Subcutaneous abdominal adipose tissue (tissue), 5 donors: ENCODE measurements at regions not wholly inside any gene's neighbourhood (a gene's known extent, or its start where the extent isn't known, plus 50 kb on each side); places are given as distances from the start of the nearest gene placed in this dataset.
A peak's percentile ranks its signal among the peaks of the same experiment; 100 is the strongest.

Source experiments
- H3K27ac ChIP-seq: one replicate; pipeline ENCODE4 v1.7.0; 2013; ENCODE audit warnings: low read depth, mild to moderate bottlenecking, inconsistent platforms, low read length, moderate library complexity
- H3K27me3 ChIP-seq, 5 donors: one replicate each; pipeline ENCODE4 v1.7.0; 2013; ENCODE audit warnings: low read length in 5 of 5, inconsistent platforms in 1 of 5; ENCODE audit not compliant: control insufficient read depth in 5 of 5, insufficient read depth in 4 of 5
- H3K36me3 ChIP-seq, 5 donors: one replicate each; pipeline ENCODE4 v1.7.0; 2013; ENCODE audit warnings: low read length in 5 of 5; ENCODE audit not compliant: control insufficient read depth in 5 of 5, insufficient read depth in 5 of 5
- H3K4me1 ChIP-seq, 5 donors: one replicate each; pipeline ENCODE4 v1.7.0; 2013; ENCODE audit warnings: low read length in 5 of 5, mild to moderate bottlenecking in 3 of 5, moderate library complexity in 1 of 5; ENCODE audit not compliant: control insufficient read depth in 5 of 5, insufficient read depth in 5 of 5
- H3K4me3 ChIP-seq, 5 donors: one replicate each; pipeline ENCODE4 v1.7.0; 2013; ENCODE audit warnings: low read length in 5 of 5, low read depth in 1 of 5
- H3K9ac ChIP-seq, 5 donors: one replicate each; pipeline ENCODE4 v1.7.0; 2013; ENCODE audit warnings: low read length in 5 of 5, mild to moderate bottlenecking in 4 of 5, moderate library complexity in 3 of 5
- H3K9me3 ChIP-seq, 5 donors: one replicate each; pipeline ENCODE4 v1.7.0; 2013; ENCODE audit warnings: low read length in 5 of 5; ENCODE audit not compliant: control insufficient read depth in 5 of 5
- donor health status: healthy.
- donor health status: healthy.
- donor health status: healthy.
- donor health status: healthy.
- donor health status: healthy.

DNA sequence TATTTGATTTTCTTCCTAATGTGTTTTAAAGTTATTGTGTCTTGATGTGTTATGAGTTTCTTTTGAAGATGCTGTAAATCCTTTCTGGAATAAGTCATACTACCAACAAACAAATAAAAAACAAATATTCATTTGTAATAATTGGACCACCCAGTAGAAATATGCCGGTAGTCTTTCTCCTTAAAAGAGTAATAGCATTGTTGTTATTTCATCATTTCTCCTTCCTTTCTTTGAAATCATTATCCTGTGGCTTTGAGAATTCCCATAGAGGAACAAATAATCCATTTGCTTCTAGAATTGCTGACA is 169.4 kb downstream of the NNT start:
- Histone ChIP-seq H3K36me3 (no peaks in the 10 kb centered on the region), H3K27me3 (no peaks in the 10 kb centered on the region), H3K9ac (no peak overlapping the region), H3K9me3 (no peaks in the 10 kb centered on the region), H3K4me1 (peaks cover 0 to 12% (median 4%) of the 10 kb centered on the region in 5 donors), H3K27ac (no peak overlapping the region), H3K4me3 (no peak overlapping the region)

DNA sequence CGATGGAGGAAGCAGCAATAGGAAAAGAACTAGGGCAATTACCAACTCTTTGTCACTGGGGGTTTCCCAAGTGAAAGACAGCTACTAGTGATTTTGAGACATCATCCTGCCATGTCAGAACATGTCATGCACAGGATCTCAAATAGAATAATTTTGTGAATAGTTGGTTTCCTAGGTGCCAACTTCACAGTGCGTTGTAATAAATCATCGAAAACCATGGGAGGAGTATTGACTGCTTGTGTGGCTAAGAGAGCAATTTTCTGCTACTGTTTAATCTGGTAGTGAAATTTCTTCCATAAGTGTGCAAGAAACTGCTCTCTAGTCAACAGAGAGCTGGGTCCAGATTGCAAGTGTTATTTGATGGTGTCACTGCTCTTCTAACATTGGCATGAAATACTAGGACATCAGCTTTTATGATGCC is 168.6 kb downstream of the NNT start:
- Histone ChIP-seq H3K9me3 (no peaks in the 10 kb centered on the region), H3K9ac (no peak overlapping the region)

DNA sequence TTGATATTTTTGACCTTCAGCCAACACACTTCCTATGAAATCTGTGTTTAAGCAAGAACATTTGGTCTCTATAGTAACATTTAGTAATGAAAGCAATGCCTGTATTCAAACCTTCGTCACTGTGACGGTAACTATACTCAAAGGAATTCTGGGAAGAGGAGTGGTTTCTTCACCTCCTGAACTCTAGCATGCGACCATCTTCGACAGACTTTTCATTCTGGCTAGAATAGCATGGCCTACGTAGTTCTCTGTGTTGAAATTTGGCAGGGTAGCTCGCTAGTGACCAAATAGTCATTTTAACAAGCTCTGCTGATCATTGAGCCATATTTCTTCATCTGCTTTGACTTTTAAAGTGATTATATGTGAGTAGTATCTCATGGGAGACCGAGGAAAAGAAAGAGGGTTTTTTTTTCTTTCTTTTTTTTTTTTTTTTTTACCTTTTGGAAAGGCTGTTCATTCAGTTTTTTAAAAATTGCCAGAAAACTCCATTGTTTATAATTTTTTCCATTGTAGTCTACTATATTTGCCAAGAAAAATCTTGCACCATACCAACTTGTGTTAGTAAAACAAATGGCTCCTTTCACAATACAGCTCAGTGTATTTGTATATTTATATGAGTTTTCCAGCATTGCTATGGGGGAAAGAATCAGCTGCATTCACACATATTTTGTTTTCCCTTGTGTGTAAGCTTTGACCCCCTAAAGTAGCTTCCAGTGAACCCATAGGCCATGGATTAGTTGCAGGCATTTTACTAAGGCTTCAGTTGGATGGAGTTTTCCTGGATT is 166.8 kb downstream of the NNT start:
- Histone ChIP-seq H3K9ac (no peak overlapping the region), H3K9me3 (no peaks in the 10 kb centered on the region), H3K4me1 (peaks cover 0 to 12% (median 4%) of the 10 kb centered on the region in 5 donors), H3K27ac (peak overlapping the region; percentile 72), H3K27me3 (no peaks in the 10 kb centered on the region), H3K4me3 (peak overlapping the region in 1 of 5 donors; percentile 2), H3K36me3 (no peaks in the 10 kb centered on the region)

More for the DNA sequence above, 168.6 kb downstream of the NNT start:
- Histone ChIP-seq H3K4me3 (no peak overlapping the region), H3K27ac (no peak overlapping the region), H3K4me1 (peaks cover 0 to 12% (median 4%) of the 10 kb centered on the region in 5 donors), H3K36me3 (no peaks in the 10 kb centered on the region), H3K27me3 (no peaks in the 10 kb centered on the region)
